GM18867 (cell line): ENCODE measurements at regions not wholly inside any gene's neighbourhood (a gene's known extent, or its start where the extent isn't known, plus 50 kb on each side); places are given as distances from the start of the nearest gene placed in this dataset.
"Not testable (repeated sequence)": the region's sequence is repeated elsewhere in the genome, so short reads cannot be mapped to it uniquely, and the experiment has no call there.

Experiments used
- ATAC-seq: cut with Tn5 transposase; IDR thresholded peaks from one replicate; pipeline ENCODE4 v1.9.1; 2021; ENCODE audit warnings: mild to moderate bottlenecking, moderate library complexity; ENCODE audit not compliant: unreplicated experiment

- ATAC-seq: peak; percentile 45
These were observed 105.7 kb downstream of the LCA5 start for GRCh38 chr6:79431537-79431933.

DNA sequence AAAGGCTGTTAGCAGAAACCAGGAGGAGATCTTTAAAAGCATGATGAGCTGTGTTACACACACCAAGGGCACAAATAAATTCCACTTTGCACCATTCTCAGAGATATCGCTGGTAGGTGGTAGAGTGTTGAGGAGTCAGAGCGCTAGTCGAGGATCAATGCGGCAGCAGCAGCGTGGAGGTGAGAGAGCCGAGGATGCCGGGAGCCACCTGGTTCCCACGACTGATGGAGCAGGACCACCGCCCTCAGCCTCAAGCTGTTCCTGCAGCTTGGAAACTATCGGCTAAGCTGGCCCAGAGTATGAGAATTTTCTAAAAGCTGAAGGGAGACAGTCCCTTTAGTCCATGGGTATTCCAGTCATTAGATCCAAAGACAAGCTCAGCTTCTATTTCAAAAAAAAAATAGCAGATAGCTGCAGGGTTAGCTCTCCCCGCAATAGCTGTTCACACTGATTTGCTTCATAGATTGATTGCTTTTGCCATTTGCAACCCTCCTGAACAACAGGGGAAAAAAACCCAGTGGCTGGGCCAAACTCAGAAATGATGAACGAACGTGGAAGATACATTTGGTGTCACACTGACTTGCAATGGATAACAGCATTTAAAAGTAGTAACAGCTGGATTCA, 106.2 kb downstream of the LCA5 start:
- no peak for ATAC-seq

GRCh38 chr6:79427721-79428120, 109.5 kb downstream of the LCA5 start:
- no peak for ATAC-seq

DNA sequence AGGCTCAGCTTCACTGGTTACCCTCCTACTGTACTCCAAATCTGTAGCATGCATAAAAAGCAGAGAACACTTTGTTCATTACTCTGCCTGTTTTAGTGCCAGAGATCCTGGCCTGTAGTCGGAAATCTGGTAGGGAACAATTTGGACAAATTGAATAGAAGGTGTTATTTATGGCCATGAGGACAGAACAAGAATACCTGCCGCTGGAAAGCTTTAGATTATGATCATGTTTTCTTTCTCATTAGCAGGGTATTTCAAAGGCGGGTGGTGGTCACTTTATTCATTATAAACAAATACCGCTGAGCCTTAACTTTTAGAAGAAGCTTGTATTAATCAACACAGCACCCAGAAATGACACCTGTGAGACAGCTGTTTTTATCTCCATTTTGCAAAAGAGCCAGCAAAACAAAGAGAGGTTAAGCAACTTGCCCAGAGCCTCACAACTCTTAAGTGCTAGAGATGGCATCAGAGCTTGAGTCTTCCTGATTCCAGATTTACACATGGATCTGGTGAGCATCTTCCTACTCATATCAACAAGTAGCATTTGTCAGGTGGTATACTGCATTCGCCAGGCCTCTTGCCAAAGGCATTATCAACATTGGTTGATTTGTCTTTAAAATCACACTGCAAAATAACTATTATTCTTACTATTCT, 110.5 kb downstream of the LCA5 start:
- no peak for ATAC-seq

DNA sequence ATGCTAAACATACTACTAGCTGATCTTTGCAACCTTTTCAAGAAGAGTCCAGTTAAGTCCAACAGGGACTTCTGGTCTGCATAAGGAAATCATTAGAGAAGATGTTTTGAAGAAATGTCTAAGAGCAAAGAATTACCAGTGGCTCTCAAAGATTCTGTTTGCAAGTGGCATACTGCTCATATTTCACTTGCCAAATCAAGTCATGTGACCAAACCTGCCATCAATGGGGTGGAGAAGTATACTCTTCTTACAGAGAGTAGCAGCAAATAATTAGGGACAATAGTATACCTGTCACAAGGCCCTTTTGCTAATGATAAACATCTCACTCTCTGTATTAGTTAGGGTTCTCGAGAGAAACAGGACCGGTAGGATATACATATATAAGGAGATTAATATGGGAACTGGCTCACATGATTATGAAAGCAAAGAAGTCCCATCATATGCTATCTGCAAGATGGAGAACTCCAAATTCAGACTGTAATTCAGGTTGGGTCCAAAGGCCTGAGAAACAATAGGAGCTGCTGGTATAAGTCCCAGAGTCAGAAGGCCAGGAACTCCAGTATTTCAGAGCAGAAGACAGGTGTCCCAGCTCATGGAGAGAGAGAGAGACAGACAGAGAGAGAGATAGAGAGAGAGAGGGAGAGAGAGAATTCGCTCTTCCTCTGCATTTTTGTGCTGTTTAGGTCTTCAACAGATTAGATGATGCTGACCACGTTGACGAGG, 111.5 kb downstream of the LCA5 start:
- no peak for ATAC-seq

GRCh38 chr6:79423216-79423615, 114.0 kb downstream of the LCA5 start:
- ATAC-seq: no peak

- no peak for ATAC-seq
These were observed 114.6 kb downstream of the LCA5 start for GRCh38 chr6:79422666-79423065.

- ATAC-seq: peak; percentile 77
These were observed 115.3 kb downstream of the LCA5 start for GRCh38 chr6:79421707-79422484.

DNA sequence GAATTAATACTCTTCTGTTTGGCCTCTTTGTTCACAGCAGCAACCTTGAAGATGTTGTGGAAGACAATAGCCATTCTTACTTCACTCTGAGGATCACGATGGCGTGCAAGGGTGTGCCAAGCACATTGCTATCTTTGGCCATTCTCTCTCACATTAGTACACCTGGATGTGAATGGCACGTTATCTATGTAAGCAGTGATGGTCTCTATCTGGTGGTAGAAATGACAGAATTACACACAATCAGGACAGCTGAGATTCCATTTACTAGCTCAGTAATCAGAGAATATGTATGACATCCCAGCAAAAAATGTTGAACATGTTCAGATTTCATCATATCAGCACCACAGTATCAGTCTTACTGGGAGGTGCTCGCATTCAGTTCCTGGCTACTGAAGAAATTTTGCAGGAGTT, 116.2 kb downstream of the LCA5 start:
- ATAC-seq: no peak

DNA sequence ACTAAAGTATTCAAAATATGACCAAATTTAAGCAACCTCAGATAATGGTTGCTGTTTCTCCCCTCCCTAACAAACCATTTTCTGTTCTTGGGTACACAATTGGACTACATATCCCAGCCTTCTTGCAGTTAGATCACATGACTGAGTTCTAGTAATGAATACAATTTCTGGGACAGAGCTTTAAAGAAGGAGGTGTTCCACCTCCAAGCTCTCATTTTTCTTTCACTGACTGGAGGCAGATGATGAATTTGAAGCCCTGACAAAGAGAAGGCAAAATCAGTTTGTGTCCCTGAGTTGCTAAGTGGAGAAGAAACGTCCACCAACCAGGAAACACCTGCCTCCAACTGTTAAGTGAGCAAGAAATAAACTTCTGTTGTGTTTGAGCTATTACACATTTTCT, 117.2 kb downstream of the LCA5 start:
- no peak for ATAC-seq

GRCh38 chr6:79416931-79417330, 120.3 kb downstream of the LCA5 start:
- ATAC-seq: no peak

- no peak for ATAC-seq
These were observed 123.6 kb downstream of the LCA5 start for GRCh38 chr6:79413562-79414002.

- ATAC-seq: no peak
These were observed 126.4 kb downstream of the LCA5 start for GRCh38 chr6:79410806-79411205.

DNA sequence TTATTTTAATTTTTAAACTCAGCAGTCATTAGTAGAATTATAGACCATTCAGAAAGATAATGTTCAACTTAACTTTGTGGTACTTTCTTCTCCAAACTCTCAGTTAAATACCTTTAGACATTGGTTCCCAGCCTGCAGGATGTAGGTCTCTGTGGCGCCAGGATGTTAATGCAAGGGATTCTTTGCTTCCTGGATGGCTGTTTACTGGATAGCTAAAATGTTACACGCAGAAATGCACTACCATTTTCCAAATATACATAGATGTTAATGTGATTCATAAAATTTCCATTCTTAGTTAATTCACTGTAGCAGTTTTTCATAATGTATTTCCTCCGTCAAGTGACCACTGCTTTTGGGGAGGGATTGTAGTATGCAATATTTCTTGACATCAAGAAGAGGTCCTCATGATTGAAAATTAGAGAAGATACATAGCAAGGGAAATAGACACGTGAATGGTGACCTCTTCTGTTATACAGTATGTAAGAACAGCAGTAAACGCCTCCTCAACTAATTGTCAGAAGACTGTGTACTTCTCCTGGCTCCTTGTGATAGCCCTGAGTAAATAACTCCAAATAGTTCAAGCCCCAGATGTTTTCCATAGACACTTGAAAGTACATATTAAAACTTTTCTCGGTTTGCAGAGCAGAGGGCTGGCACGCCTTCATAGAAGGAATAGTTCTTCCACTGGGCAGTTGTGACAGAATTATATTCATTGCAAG, 128.8 kb downstream of the LCA5 start:
- ATAC-seq: no peak

- no peak for ATAC-seq
These were observed 132.6 kb downstream of the LCA5 start for GRCh38 chr6:79404677-79405076.

DNA sequence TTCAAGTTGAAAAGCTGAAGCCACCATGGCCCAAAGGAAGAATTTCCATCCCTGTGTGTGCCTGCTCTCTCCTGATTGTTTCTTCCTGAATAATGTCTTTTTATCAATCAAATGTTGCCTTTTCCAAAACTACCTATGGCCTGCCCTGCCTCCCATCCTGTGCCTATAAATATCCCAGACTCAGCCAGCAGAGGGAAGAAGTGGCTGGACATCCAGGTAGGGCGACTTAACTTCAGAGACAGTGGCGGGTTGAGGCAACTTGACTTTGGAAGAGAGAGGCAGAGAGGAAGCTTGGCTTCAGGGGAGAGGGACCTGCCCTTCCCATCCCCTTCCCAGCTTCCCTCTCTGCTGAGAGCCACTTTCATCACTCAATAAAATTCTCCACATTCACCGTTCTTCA, 133.0 kb downstream of the LCA5 start:
- ATAC-seq: no peak

- no peak for ATAC-seq
These were observed 133.7 kb downstream of the LCA5 start for GRCh38 chr6:79403563-79403962.

DNA sequence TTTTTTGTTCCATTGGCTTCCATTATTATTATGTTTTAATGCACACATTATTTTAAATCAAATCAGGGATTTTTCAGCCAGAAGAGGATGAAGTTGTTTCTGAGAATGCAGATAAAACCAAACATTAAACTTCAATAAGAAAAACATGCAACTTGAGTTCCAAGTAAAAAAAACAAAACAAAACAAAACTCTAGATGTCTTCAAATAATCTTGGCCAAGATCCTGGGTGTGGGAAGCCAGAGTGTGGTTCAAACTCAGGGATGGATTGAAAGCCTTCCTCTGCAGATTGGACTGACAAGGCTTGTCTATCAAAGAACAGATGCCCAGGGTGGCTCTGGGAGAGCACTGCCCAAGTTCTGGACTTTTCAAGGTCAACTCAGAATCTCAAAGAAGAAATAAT, 134.1 kb downstream of the LCA5 start:
- ATAC-seq: no peak

GRCh38 chr6:79399499-79399898, 137.7 kb downstream of the LCA5 start:
- ATAC-seq: no peak

- not testable (repeated sequence) for ATAC-seq
These were observed 138.6 kb downstream of the LCA5 start for GRCh38 chr6:79398617-79399016.

DNA sequence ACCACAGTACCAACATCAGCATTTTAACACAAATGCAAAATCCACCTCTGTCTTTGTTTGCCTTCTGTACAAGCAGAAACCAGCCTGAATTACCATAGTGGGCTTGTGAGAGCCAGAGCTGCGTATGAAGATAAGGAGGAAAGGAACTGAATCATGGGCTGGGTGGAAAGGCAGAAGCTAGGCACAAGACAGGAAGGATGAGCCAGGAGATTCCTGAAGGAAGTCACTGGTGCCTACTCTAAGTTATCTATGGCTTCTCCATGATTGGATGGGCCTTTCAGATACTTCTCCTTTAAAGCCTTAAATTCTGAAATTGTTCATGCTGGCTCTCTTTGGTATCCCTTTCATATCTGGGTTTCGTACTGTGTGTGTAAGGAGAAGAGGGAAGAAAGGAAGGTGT, 140.6 kb downstream of the LCA5 start:
- ATAC-seq: no peak
